PC-9 (cell line): ENCODE measurements at regions not wholly inside any gene's neighbourhood (a gene's known extent, or its start where the extent isn't known, plus 50 kb on each side); places are given as distances from the start of the nearest gene placed in this dataset.

Source experiments
- BruUV-seq: library from RNA; stranded (reverse); fragments of 400-500 nt; replicated peaks from 2 replicates; lab custom pipeline; 2021; lab: Mats Ljungman, UMichigan
- CTCF ChIA-PET: fragments of 300-600 bp; sonication (Branson Sonifier 250); formaldehyde crosslinking; loops from one replicate; lab custom pipeline; 2022; ENCODE audit warnings: antibody characterized with exemption; lab: Charles Lee
- POLR2A ChIA-PET: fragments of 300-600 bp; sonication (Branson Sonifier 250); formaldehyde crosslinking; loops from one replicate; lab custom pipeline; 2022; ENCODE audit warnings: antibody characterized with exemption; ENCODE audit not compliant: unreplicated experiment; lab: Charles Lee
- DNase-seq, 2 experiments: peaks; one replicate each; pipeline versions ENCODE4 v3.0.0 to v3.0.0-alpha.2; 2015 to 2022; ENCODE audit warnings: mixed read lengths in 1 of 2
- H2AFZ ChIP-seq: fragments of 200-600 bp; sonication (generic); 2 replicates; pipeline ENCODE4 v1.8.1; 2017; ENCODE audit warnings: antibody characterized with exemption
- H3F3A ChIP-seq: fragments of 200-600 bp; sonication (generic); 2 replicates; pipeline ENCODE4 v1.8.1; 2017; ENCODE audit warnings: antibody characterized with exemption, mild to moderate bottlenecking, low read depth; ENCODE audit not compliant: insufficient read depth
- H3K27ac ChIP-seq: fragments of 200-600 bp; sonication (generic); 2 replicates; pipeline ENCODE4 v1.6.1; 2016; ENCODE audit warnings: mixed run types
- H3K27me3 ChIP-seq: fragments of 200-600 bp; sonication (generic); 2 replicates; pipeline ENCODE4 v1.6.1; 2016; ENCODE audit warnings: low read depth, mixed run types; ENCODE audit not compliant: insufficient read depth
- H3K36me3 ChIP-seq: fragments of 200-600 bp; sonication (generic); 2 replicates; pipeline ENCODE4 v1.6.1; 2016; ENCODE audit warnings: low read depth, mixed run types
- H3K4me1 ChIP-seq: fragments of 200-600 bp; sonication (generic); replicated peaks from 2 replicates; pipeline ENCODE4 v1.6.1; 2016; ENCODE audit warnings: mixed run types; ENCODE audit not compliant: insufficient read depth
- H3K4me2 ChIP-seq: fragments of 200-600 bp; sonication (generic); 2 replicates; pipeline ENCODE4 v1.6.1; 2017; ENCODE audit warnings: mixed run types
- H3K4me3 ChIP-seq: fragments of 200-600 bp; sonication (generic); 2 replicates; pipeline ENCODE4 v1.6.1; 2016; ENCODE audit warnings: mixed run types
- H3K79me2 ChIP-seq: fragments of 200-600 bp; sonication (generic); 2 replicates; pipeline ENCODE4 v1.6.1; 2017; ENCODE audit warnings: low read depth, mixed run types
- H3K9me2 ChIP-seq: fragments of 200-600 bp; sonication (generic); 2 replicates; pipeline ENCODE4 v1.8.1; 2017; ENCODE audit warnings: mild to moderate bottlenecking; ENCODE audit not compliant: insufficient read depth
- H3K9me3 ChIP-seq: fragments of 200-600 bp; sonication (generic); 2 replicates; pipeline ENCODE4 v1.8.1; 2016; ENCODE audit warnings: low read depth; ENCODE audit not compliant: insufficient read depth
- H4K20me1 ChIP-seq: fragments of 200-600 bp; sonication (generic); 2 replicates; pipeline ENCODE4 v1.8.1; 2017; ENCODE audit not compliant: insufficient read depth
- CTCF ChIP-seq: fragments of 200-600 bp; sonication (generic); conservative IDR thresholded peaks from 2 replicates; pipeline ENCODE4 v1.6.1; 2017; ENCODE audit warnings: mixed run types, antibody characterized with exemption, mild to moderate bottlenecking, moderate library complexity
- EZH2 ChIP-seq: fragments of 200-600 bp; sonication (generic); IDR thresholded peaks from 2 replicates; pipeline ENCODE4 v1.8.0; 2017; ENCODE audit warnings: antibody characterized with exemption, low read depth
- intact Hi-C: fragments of 100-400 bp; cut with micrococcal nuclease; formaldehyde crosslinking; loops from one replicate; pipeline ENCODE4 v1.10.0; 2022; ENCODE audit not compliant: unreplicated experiment

GRCh38 chr20:56949318-56949717 is 317.1 kb downstream of the BMP7 start:
- H3K79me2 ChIP-seq: no peaks in the 10 kb centered on the region
- H3K4me3 ChIP-seq: no peak overlapping the region
- H4K20me1 ChIP-seq: no peaks in the 10 kb centered on the region
- no TSS peak for BruUV-seq
- ChIA-PET POLR2A (no interaction called here), CTCF (no interaction called here)
- H3K36me3 ChIP-seq: no peaks in the 10 kb centered on the region
- H3K4me2 ChIP-seq: no peak overlapping the region
- H2AFZ ChIP-seq: no peak overlapping the region
- H3K27me3 ChIP-seq: peaks cover 8% of the 10 kb centered on the region; the same call in 1 of the 2 replicates
- no peaks in the 10 kb centered on the region for H3K9me3 ChIP-seq
- no peaks in the 10 kb centered on the region for H3K9me2 ChIP-seq
- no peak for TF ChIP-seq CTCF
- no peak for TF ChIP-seq EZH2
- intact Hi-C loops: no loop called here
- no peak for DNase-seq
- no peaks in the 10 kb centered on the region for H3K4me1 ChIP-seq
- H3F3A ChIP-seq: no peaks in the 10 kb centered on the region
- H3K27ac ChIP-seq: no peak overlapping the region

- Histone ChIP-seq H3K27ac (no peak overlapping the region), H3K79me2 (no peaks in the 10 kb centered on the region), H3K4me2 (no peak overlapping the region), H3K9me3 (no peaks in the 10 kb centered on the region), H3K27me3 (no peaks in the 10 kb centered on the region), H3F3A (no peaks in the 10 kb centered on the region), H2AFZ (no peak overlapping the region), H3K36me3 (no peaks in the 10 kb centered on the region), H4K20me1 (no peaks in the 10 kb centered on the region), H3K4me1 (peaks cover 21% of the 10 kb centered on the region), H3K4me3 (no peak overlapping the region), H3K9me2 (no peaks in the 10 kb centered on the region)
- no TSS peak for BruUV-seq
- no peak for TF ChIP-seq CTCF
- no peak for DNase-seq
- intact Hi-C loops: no loop called here
- ChIA-PET POLR2A (no interaction called here), CTCF (no interaction called here)
Observed at GRCh38 chr20:56952258-56953047, 314.0 kb downstream of the BMP7 start.

- H3K27ac ChIP-seq: no peak overlapping the region
- H3K4me3 ChIP-seq: no peak overlapping the region
- no peak for TF ChIP-seq EZH2
- no peak for TF ChIP-seq CTCF
- H3K36me3 ChIP-seq: no peaks in the 10 kb centered on the region
- H3F3A ChIP-seq: no peaks in the 10 kb centered on the region
- H3K4me2 ChIP-seq: no peak overlapping the region
- no peaks in the 10 kb centered on the region for H3K9me3 ChIP-seq
- no peak for DNase-seq
- ChIA-PET POLR2A (no interaction called here), CTCF (no interaction called here)
- H3K4me1 ChIP-seq: peaks cover 21% of the 10 kb centered on the region
- no peaks in the 10 kb centered on the region for H3K9me2 ChIP-seq
- no peak overlapping the region for H2AFZ ChIP-seq
- H3K27me3 ChIP-seq: no peaks in the 10 kb centered on the region
- H3K79me2 ChIP-seq: no peaks in the 10 kb centered on the region
- H4K20me1 ChIP-seq: no peaks in the 10 kb centered on the region
- intact Hi-C loops: no loop called here
- BruUV-seq: no TSS peak
Observed at GRCh38 chr20:56953048-56953586, 313.3 kb downstream of the BMP7 start.
